ENCODE measurements at regions not wholly inside any gene's neighbourhood (a gene's known extent, or its start where the extent isn't known, plus 50 kb on each side); places are given as distances from the start of the nearest gene placed in this dataset.

GRCh38 chr18:22690556-22690955 is 242.6 kb upstream of the RBBP8 start:
- TF ChIP-seq, protein P1, sequence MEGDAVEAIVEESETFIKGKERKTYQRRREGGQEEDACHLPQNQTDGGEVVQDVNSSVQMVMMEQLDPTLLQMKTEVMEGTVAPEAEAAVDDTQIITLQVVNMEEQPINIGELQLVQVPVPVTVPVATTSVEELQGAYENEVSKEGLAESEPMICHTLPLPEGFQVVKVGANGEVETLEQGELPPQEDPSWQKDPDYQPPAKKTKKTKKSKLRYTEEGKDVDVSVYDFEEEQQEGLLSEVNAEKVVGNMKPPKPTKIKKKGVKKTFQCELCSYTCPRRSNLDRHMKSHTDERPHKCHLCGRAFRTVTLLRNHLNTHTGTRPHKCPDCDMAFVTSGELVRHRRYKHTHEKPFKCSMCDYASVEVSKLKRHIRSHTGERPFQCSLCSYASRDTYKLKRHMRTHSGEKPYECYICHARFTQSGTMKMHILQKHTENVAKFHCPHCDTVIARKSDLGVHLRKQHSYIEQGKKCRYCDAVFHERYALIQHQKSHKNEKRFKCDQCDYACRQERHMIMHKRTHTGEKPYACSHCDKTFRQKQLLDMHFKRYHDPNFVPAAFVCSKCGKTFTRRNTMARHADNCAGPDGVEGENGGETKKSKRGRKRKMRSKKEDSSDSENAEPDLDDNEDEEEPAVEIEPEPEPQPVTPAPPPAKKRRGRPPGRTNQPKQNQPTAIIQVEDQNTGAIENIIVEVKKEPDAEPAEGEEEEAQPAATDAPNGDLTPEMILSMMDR (IDR thresholded peaks at IDR 0.05; ENCODE audit: borderline replicate concordance, control extremely low read depth, extremely low read depth, insufficient read depth, missing control alignments), result no peak
- no peak for DNase-seq (ENCODE audit: low spot score)
- in situ Hi-C loops (cut with MboI; ENCODE audit: low sequenced_read_pairs, unreplicated experiment), result loop anchor here (25.0 kb wide), 1 partner anchor 97 kb away; no protein-coding TSS in a partner anchor

DNA sequence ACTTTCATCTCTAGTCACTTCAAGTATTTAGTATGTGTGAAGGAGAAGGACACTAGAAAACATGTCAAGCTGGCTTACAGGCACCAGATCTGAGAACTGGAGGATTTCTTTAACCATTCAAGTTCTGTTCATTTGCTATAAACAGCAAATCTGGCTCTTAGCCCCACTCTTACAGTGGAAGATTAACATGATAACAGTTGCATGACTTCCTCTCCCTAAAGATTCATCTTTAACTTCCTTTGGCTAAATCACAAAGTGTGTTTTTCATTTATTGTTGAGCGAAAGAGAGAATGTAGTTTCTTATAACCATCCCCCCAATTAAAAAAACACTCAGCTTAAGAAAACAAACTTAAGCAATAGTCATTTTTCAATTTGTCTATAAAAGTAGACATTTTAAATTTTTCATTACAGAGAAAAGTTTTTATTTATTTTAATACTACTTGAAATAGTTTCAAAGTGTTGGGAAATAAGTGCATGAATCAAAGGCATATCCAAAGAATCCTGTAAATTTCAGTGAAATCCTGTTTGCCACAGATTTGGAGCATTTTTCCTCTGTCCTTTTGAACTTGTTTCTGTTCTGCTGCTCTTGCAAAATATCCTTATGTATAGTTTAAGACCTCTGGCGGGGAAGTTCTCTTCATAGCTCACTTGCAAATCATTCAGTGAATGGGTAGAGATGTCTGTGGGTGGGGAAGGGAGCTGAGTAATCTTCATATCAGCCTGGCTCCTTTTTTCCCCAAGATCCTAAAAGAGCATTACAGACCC is 241.0 kb upstream of the RBBP8 start:
- no peak for DNase-seq (ENCODE audit: low spot score)
- in situ Hi-C loops (cut with MboI; ENCODE audit: low sequenced_read_pairs, unreplicated experiment), result loop anchor here (25.0 kb wide), 1 partner anchor 95 kb away; no protein-coding TSS in a partner anchor
- TF ChIP-seq, protein P1 (IDR thresholded peaks at IDR 0.05; ENCODE audit: borderline replicate concordance, control extremely low read depth, extremely low read depth, insufficient read depth, missing control alignments), result no peak

- TF ChIP-seq, protein P1 (IDR thresholded peaks at IDR 0.05; ENCODE audit: borderline replicate concordance, control extremely low read depth, extremely low read depth, insufficient read depth, missing control alignments), result no peak
- DNase-seq (ENCODE audit: low spot score), result no peak
- in situ Hi-C loops (cut with MboI; ENCODE audit: low sequenced_read_pairs, unreplicated experiment), result loop anchor here (25.0 kb wide), 1 partner anchor 92 kb away; no protein-coding TSS in a partner anchor
Observed at GRCh38 chr18:22694954-22695353, 238.2 kb upstream of the RBBP8 start.

DNA sequence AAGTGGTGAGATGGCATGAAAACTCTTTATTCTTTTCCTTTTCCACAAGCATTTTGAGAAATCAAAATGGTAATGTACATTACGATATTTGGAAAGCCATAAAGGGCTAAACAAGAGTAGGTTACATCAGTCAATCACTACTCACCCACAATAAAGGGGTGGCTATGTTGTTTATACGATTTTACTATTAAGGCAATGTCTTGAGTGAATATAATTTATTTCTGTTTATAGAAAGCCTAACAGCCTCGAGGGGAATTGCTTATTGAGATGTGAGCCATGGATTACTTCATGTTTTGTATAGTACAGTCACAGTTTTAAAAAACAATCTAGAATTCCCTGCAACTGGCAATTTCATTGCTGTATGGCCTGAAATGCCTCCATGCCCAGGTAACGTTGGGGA is 237.5 kb upstream of the RBBP8 start:
- in situ Hi-C loops (cut with MboI; ENCODE audit: low sequenced_read_pairs, unreplicated experiment), result loop anchor here (25.0 kb wide), 1 partner anchor 92 kb away; no protein-coding TSS in a partner anchor

DNA sequence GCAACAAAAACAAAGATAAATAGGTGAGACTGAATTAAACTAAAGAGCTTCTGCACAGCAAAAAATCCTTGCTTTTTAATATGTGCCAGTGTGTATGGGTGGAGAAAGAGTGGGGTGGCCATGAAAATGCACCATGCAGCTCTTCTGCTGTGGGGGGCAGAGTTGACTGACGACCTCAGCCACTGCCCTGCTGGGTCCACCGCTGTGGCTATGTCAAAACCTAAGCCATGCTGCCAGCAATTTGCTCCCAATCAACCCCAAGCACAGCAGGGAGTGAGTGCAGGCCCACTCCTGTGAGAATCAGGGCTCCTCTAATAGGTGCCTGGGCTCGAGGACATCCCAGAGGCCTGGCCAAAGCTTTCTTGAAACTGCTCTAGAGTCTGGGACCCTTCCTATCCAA is 235.6 kb upstream of the RBBP8 start:
- no peak for DNase-seq (ENCODE audit: low spot score)
- in situ Hi-C loops (cut with MboI; ENCODE audit: low sequenced_read_pairs, unreplicated experiment), result loop anchor here (25.0 kb wide), 1 partner anchor 90 kb away; no protein-coding TSS in a partner anchor
- TF ChIP-seq, protein P1 (IDR thresholded peaks at IDR 0.05; ENCODE audit: borderline replicate concordance, control extremely low read depth, extremely low read depth, insufficient read depth, missing control alignments), result no peak

More for the DNA sequence above, 237.5 kb upstream of the RBBP8 start:
- TF ChIP-seq, protein P1 (IDR thresholded peaks at IDR 0.05; ENCODE audit: borderline replicate concordance, control extremely low read depth, extremely low read depth, insufficient read depth, missing control alignments), result no peak
- no peak for DNase-seq (ENCODE audit: low spot score)

- in situ Hi-C loops (cut with MboI; ENCODE audit: low sequenced_read_pairs, unreplicated experiment), result loop anchor here (25.0 kb wide), 1 partner anchor 89 kb away; no protein-coding TSS in a partner anchor
- DNase-seq (ENCODE audit: low spot score), result no peak
- TF ChIP-seq, protein P1 (IDR thresholded peaks at IDR 0.05; ENCODE audit: borderline replicate concordance, control extremely low read depth, extremely low read depth, insufficient read depth, missing control alignments), result no peak
Observed at GRCh38 chr18:22698711-22699110, 234.4 kb upstream of the RBBP8 start.
